GM12872 (cell line): ENCODE measurements at regions not wholly inside any gene's neighbourhood (a gene's known extent, or its start where the extent isn't known, plus 50 kb on each side); places are given as distances from the start of the nearest gene placed in this dataset.

ENCODE experiments used
- CTCF ChIP-seq: IDR thresholded peaks from 3 replicates; pipeline ENCODE4 v1.5.1; 2011; ENCODE audit warnings: low read depth, mild to moderate bottlenecking, low read length, moderate library complexity; ENCODE audit not compliant: insufficient read depth

- TF ChIP-seq CTCF = no peak
Measured at GRCh38 chr3:107910713-107911259, 180.0 kb downstream of the CD47 start.

- TF ChIP-seq CTCF = no peak
Measured at GRCh38 chr3:107907996-107908395, 182.8 kb downstream of the CD47 start.

- TF ChIP-seq CTCF = no peak
Measured at GRCh38 chr3:107904536-107905066, 186.2 kb downstream of the CD47 start.

GRCh38 chr3:107899990-107900651 is 190.7 kb downstream of the CD47 start:
- no peak for TF ChIP-seq CTCF

GRCh38 chr3:107897471-107898061 is 193.3 kb downstream of the CD47 start:
- no peak for TF ChIP-seq CTCF

- TF ChIP-seq CTCF = no peak
Measured at GRCh38 chr3:107894998-107895397, 195.8 kb downstream of the CD47 start.

- no peak for TF ChIP-seq CTCF
Measured at GRCh38 chr3:107892955-107893624, 197.7 kb downstream of the CD47 start.
